Trophoblast cell (in vitro differentiated cells and primary cell): ENCODE measurements at regions not wholly inside any gene's neighbourhood (a gene's known extent, or its start where the extent isn't known, plus 50 kb on each side); places are given as distances from the start of the nearest gene placed in this dataset.

Source experiments
- DNase-seq, 2 donors: peaks; one replicate each; pipeline ENCODE4 v3.0.0-alpha.2; 2016
- H2AFZ ChIP-seq: 2 replicates; pipeline ENCODE4 v1.6.1; 2013; ENCODE audit warnings: low read length, moderate library complexity, mild to moderate bottlenecking; ENCODE audit not compliant: insufficient read depth, poor library complexity
- H2AK5ac ChIP-seq: 2 replicates; pipeline ENCODE4 v1.6.1; 2013; ENCODE audit warnings: mild to moderate bottlenecking, low read length
- H2BK120ac ChIP-seq: 2 replicates; pipeline ENCODE4 v1.6.1; 2013; ENCODE audit warnings: low read length, mild to moderate bottlenecking, moderate library complexity; ENCODE audit not compliant: insufficient read depth, poor library complexity
- H2BK12ac ChIP-seq: 2 replicates; pipeline ENCODE4 v1.6.1; 2013; ENCODE audit warnings: mild to moderate bottlenecking, low read length, moderate library complexity
- H2BK5ac ChIP-seq: 2 replicates; pipeline ENCODE4 v1.6.1; 2013; ENCODE audit warnings: low read length, low read depth, moderate library complexity, mild to moderate bottlenecking; ENCODE audit not compliant: poor library complexity
- H3K14ac ChIP-seq: 2 replicates; pipeline ENCODE4 v1.6.1; 2013; ENCODE audit warnings: mild to moderate bottlenecking, low read length
- H3K18ac ChIP-seq: 2 replicates; pipeline ENCODE4 v1.6.1; 2013; ENCODE audit warnings: mild to moderate bottlenecking, low read length
- H3K23ac ChIP-seq: 2 replicates; pipeline ENCODE4 v1.6.1; 2013; ENCODE audit warnings: low read length
- H3K27ac ChIP-seq: 2 replicates; pipeline ENCODE4 v1.5.1; 2013; ENCODE audit warnings: low read depth, mild to moderate bottlenecking, inconsistent platforms, low read length, moderate library complexity
- H3K27me3 ChIP-seq: 2 replicates; pipeline ENCODE4 v1.6.1; 2013; ENCODE audit warnings: inconsistent platforms, mild to moderate bottlenecking, low read length, moderate library complexity; ENCODE audit not compliant: insufficient read depth
- H3K36me3 ChIP-seq, 2 experiments: 1 replicate in 1 of 2; 2 replicates in 1 of 2; pipeline ENCODE4 v1.6.1; 2013; ENCODE audit warnings: low read length in 2 of 2, mild to moderate bottlenecking in 2 of 2, moderate library complexity in 1 of 2; ENCODE audit not compliant: insufficient read depth in 2 of 2, control insufficient read depth in 1 of 2
- H3K4ac ChIP-seq: 2 replicates; pipeline ENCODE4 v1.6.1; 2013; ENCODE audit warnings: low read depth, mild to moderate bottlenecking, low read length, moderate library complexity
- H3K4me1 ChIP-seq, 2 experiments: 1 replicate in 1 of 2; 2 replicates in 1 of 2; pipeline ENCODE4 v1.6.1; 2013; ENCODE audit warnings: low read length in 2 of 2, mild to moderate bottlenecking in 2 of 2, moderate library complexity in 1 of 2; ENCODE audit not compliant: insufficient read depth in 2 of 2, control insufficient read depth in 1 of 2
- H3K4me2 ChIP-seq: 2 replicates; pipeline ENCODE4 v1.6.1; 2013; ENCODE audit warnings: inconsistent platforms, mild to moderate bottlenecking, low read length, moderate library complexity
- H3K4me3 ChIP-seq: 2 replicates; pipeline ENCODE4 v1.5.1; 2013; ENCODE audit warnings: mild to moderate bottlenecking, low read depth, low read length, inconsistent platforms
- H3K79me1 ChIP-seq: one replicate; pipeline ENCODE4 v1.6.1; 2013; ENCODE audit warnings: low read length
- H3K79me2 ChIP-seq: 2 replicates; pipeline ENCODE4 v1.6.1; 2013; ENCODE audit warnings: low read length, mild to moderate bottlenecking; ENCODE audit not compliant: control insufficient read depth, insufficient read depth, poor library complexity
- H3K9ac ChIP-seq: 2 replicates; pipeline ENCODE4 v1.6.1; 2013; ENCODE audit warnings: mild to moderate bottlenecking, low read length
- H3K9me3 ChIP-seq: 2 replicates; pipeline ENCODE4 v1.6.1; 2013; ENCODE audit warnings: low read depth, mild to moderate bottlenecking, control low read depth, inconsistent platforms, low read length; ENCODE audit not compliant: insufficient read depth
- H4K12ac ChIP-seq: 2 replicates; pipeline ENCODE4 v1.6.1; 2013; ENCODE audit warnings: low read depth, mild to moderate bottlenecking, low read length, moderate library complexity
- H4K8ac ChIP-seq: 2 replicates; pipeline ENCODE4 v1.6.1; 2013; ENCODE audit warnings: low read depth, mild to moderate bottlenecking, low read length, moderate library complexity
- H4K91ac ChIP-seq: one replicate; pipeline ENCODE4 v1.6.1; 2013; ENCODE audit warnings: low read depth, mild to moderate bottlenecking, low read length, moderate library complexity
- WGBS: extraction: QIAGEN DNeasy Blood & Tissue Kit; methylation state at CpG from one replicate; pipeline ENCODE4 v1.1.7; 2013; ENCODE audit warnings: missing lambda C conversion rate; ENCODE audit not compliant: insufficient read length, insufficient coverage; ENCODE audit errors: extremely low coverage; 5-methylcytosine and 5-hydroxymethylcytosine counted together

DNA sequence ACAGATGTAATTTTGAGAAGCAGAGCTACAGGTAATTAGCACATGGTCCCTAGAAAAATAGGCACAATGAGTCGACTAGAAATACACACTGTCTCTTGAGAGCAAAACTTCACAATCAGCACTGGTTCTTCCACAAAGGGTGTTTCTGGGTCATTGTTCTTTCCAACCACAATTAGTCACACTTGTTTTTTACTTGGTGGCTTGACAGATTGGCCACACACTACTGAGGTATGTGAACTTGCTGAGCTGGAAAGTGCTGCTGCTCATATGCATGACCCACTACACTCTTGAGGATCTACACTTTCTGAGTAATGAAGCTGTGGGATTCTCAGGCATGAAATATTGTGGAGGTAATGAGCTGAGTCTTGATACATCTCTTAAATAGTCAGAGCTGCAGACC, 347.7 kb downstream of the BCKDHB start:
- no CpG with 5 or more reads among the region's 1 CpG for WGBS
- Histone ChIP-seq H3K79me1 (no peaks in the 10 kb centered on the region), H3K23ac (no peak overlapping the region), H4K12ac (no peak overlapping the region), H2AFZ (no peak overlapping the region), H2BK5ac (no peak overlapping the region), H3K18ac (no peak overlapping the region), H3K9me3 (no peaks in the 10 kb centered on the region), H3K36me3 (no peaks in the 10 kb centered on the region), H3K4ac (no peak overlapping the region), H3K79me2 (no peaks in the 10 kb centered on the region), H4K91ac (no peak overlapping the region), H3K27ac (no peak overlapping the region), H3K4me3 (no peak overlapping the region), H4K8ac (no peak overlapping the region), H3K14ac (no peak overlapping the region), H3K27me3 (no peaks in the 10 kb centered on the region), H2BK12ac (no peak overlapping the region), H3K4me2 (no peak overlapping the region), H3K4me1 (peaks cover 0 to 10% of the 10 kb centered on the region in 2 experiments), H2AK5ac (no peak overlapping the region), H2BK120ac (no peak overlapping the region), H3K9ac (no peak overlapping the region)
- peak; percentile 31 to 49 for DNase-seq

DNA sequence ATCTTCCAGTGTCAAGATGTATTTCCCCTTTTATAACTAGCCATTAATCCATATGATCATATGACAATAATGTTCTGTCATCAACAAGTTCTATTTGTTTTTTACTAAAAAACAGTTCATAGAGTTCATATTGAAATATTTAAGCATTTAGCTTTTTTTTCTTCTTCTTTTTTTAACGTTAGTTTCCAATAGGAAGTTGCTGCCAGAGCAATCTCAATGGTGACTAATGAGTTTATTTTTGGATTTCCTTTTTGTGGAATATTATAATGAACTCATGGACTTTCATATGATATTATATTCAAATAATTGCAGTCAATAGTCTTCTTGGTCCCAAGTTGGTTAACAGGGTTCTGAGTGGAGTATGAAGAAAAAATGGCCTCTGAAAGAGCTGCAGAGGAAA, 343.3 kb downstream of the BCKDHB start:
- no CpG with 5 or more reads among the region's 1 CpG for WGBS
- no peak overlapping the region for H4K12ac ChIP-seq
- peaks cover 0 to 6% of the 10 kb centered on the region in 2 experiments for H3K4me1 ChIP-seq

GRCh38 chr6:80446454-80447045, 340.1 kb downstream of the BCKDHB start:
- Histone ChIP-seq H4K91ac (no peak overlapping the region), H2BK12ac (no peak overlapping the region), H4K12ac (no peak overlapping the region), H2AFZ (no peak overlapping the region), H4K8ac (no peak overlapping the region), H3K9me3 (peaks cover 4% of the 10 kb centered on the region), H3K27me3 (no peaks in the 10 kb centered on the region), H3K4me2 (no peak overlapping the region), H3K4me3 (no peak overlapping the region), H2BK5ac (no peak overlapping the region), H3K9ac (no peak overlapping the region), H3K79me2 (no peaks in the 10 kb centered on the region), H3K23ac (no peak overlapping the region), H3K18ac (no peak overlapping the region), H3K27ac (no peak overlapping the region), H2BK120ac (no peak overlapping the region), H3K36me3 (peaks cover 0 to 3% of the 10 kb centered on the region in 2 experiments), H3K4me1 (no peaks in the 10 kb centered on the region), H2AK5ac (no peak overlapping the region), H3K4ac (no peak overlapping the region), H3K14ac (no peak overlapping the region), H3K79me1 (no peaks in the 10 kb centered on the region)
- DNase-seq, result no peak
- no CpG with 5 or more reads among the region's 5 CpGs for WGBS

More for the DNA sequence above, 343.3 kb downstream of the BCKDHB start:
- no peak overlapping the region for H3K4me2 ChIP-seq
- peaks cover 4% of the 10 kb centered on the region for H3K9me3 ChIP-seq
- no peak overlapping the region for H3K9ac ChIP-seq
- H4K91ac ChIP-seq, result no peak overlapping the region
- H3K36me3 ChIP-seq, result peaks cover 0 to 3% of the 10 kb centered on the region in 2 experiments
- H2BK12ac ChIP-seq, result no peak overlapping the region
- no peak overlapping the region for H3K18ac ChIP-seq
- no peaks in the 10 kb centered on the region for H3K27me3 ChIP-seq
- H4K8ac ChIP-seq, result no peak overlapping the region
- H3K14ac ChIP-seq, result no peak overlapping the region
- no peak overlapping the region for H3K4me3 ChIP-seq
- H3K79me2 ChIP-seq, result no peaks in the 10 kb centered on the region
- H3K23ac ChIP-seq, result no peak overlapping the region
- no peak overlapping the region for H2BK5ac ChIP-seq
- no peaks in the 10 kb centered on the region for H3K79me1 ChIP-seq
- no peak overlapping the region for H2AK5ac ChIP-seq
- no peak overlapping the region for H3K27ac ChIP-seq
- H3K4ac ChIP-seq, result no peak overlapping the region
- H2AFZ ChIP-seq, result no peak overlapping the region
- DNase-seq, result no peak
- no peak overlapping the region for H2BK120ac ChIP-seq

DNA sequence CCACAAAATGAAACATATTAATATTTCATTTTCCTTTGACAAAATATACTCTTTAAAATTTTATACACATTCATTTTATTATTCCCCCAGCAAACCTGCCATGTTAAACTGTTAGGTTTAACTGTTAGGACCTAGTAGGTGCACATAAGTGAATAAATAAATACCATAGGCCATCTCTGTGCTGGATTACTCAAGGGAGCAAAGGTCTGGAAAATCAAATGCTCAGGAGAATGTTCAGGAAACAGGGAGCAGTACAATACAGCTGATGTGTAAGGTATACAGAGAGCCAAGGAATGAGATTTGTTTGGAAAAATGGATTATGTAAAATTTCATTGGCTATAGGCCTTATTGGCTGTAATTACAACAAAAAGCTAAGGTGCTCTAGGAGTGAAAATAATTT, 339.3 kb downstream of the BCKDHB start:
- no peak overlapping the region for H2BK5ac ChIP-seq
- H3K23ac ChIP-seq, result no peak overlapping the region
- H4K12ac ChIP-seq, result no peak overlapping the region
- no peak overlapping the region for H4K8ac ChIP-seq
- H3K4me2 ChIP-seq, result no peak overlapping the region
- H2BK120ac ChIP-seq, result no peak overlapping the region
- no peak overlapping the region for H3K27ac ChIP-seq
- H4K91ac ChIP-seq, result no peak overlapping the region
- H2BK12ac ChIP-seq, result no peak overlapping the region
- no peaks in the 10 kb centered on the region for H3K27me3 ChIP-seq
- peaks cover 4% of the 10 kb centered on the region for H3K9me3 ChIP-seq
- no peak overlapping the region for H2AK5ac ChIP-seq
- no peak for DNase-seq
- no peak overlapping the region for H3K9ac ChIP-seq
- no peaks in the 10 kb centered on the region for H3K79me2 ChIP-seq
- no peak overlapping the region for H3K4ac ChIP-seq
- no peaks in the 10 kb centered on the region for H3K79me1 ChIP-seq
- peaks cover 0 to 3% of the 10 kb centered on the region in 2 experiments for H3K36me3 ChIP-seq
- H3K18ac ChIP-seq, result no peak overlapping the region
- H3K14ac ChIP-seq, result no peak overlapping the region
- H3K4me3 ChIP-seq, result no peak overlapping the region
- no peaks in the 10 kb centered on the region for H3K4me1 ChIP-seq
- no peak overlapping the region for H2AFZ ChIP-seq
